Esophagus squamous epithelium (tissue), 5 donors: ENCODE measurements at regions not wholly inside any gene's neighbourhood (a gene's known extent, or its start where the extent isn't known, plus 50 kb on each side); places are given as distances from the start of the nearest gene placed in this dataset.
"Not testable (repeated sequence)": the region's sequence is repeated elsewhere in the genome, so short reads cannot be mapped to it uniquely, and the experiment has no call there.

Experiments used
- DNase-seq: peaks from one replicate; lab custom pipeline; 2025; lab: John Stamatoyannopoulos, UW
- H3K27ac ChIP-seq, 4 donors: fragments of 200-600 bp; sonication (generic); one replicate each; pipeline ENCODE4 v1.5.1; 2016 to 2019; ENCODE audit warnings: mild to moderate bottlenecking in 1 of 4
- H3K27me3 ChIP-seq, 4 donors: fragments of 200-600 bp; sonication (generic); 1 replicate in 3 of 4; 2 replicates in 1 of 4; pipeline versions ENCODE4 v1.5.1 to v1.6.0; 2017 to 2021; ENCODE audit warnings: antibody characterized with exemption in 1 of 4
- H3K36me3 ChIP-seq, 3 donors: fragments of 200-600 bp; sonication (generic); one replicate each; pipeline ENCODE4 v1.5.1; 2016 to 2019
- H3K4me1 ChIP-seq, 3 donors: fragments of 200-600 bp; sonication (generic); one replicate each; pipeline ENCODE4 v1.5.1; 2017 to 2019
- H3K4me3 ChIP-seq, 4 donors: fragments of 200-600 bp; sonication (generic); 1 replicate in 3 of 4; 2 replicates in 1 of 4; pipeline ENCODE4 v1.5.1; 2016 to 2019; ENCODE audit warnings: mild to moderate bottlenecking in 2 of 4, moderate library complexity in 1 of 4
- H3K9me3 ChIP-seq, 3 donors: fragments of 200-600 bp; sonication (generic); one replicate each; pipeline ENCODE4 v1.5.1; 2016 to 2019
- POLR2A ChIP-seq, 4 donors: fragments of 450-650 bp; IDR thresholded peaks; one replicate each; pipeline ENCODE4 v1.6.1; 2017; ENCODE audit warnings: antibody characterized with exemption in 4 of 4, mild to moderate bottlenecking in 4 of 4, moderate library complexity in 3 of 4
- WGBS, 2 donors: methylation state at CpG; one replicate each; pipeline ENCODE4 v1.1.5; 2018; 5-methylcytosine and 5-hydroxymethylcytosine counted together
- intact Hi-C: fragments of 100-400 bp; cut with DNase I; formaldehyde crosslinking; loops from one replicate; pipeline ENCODE4 v1.15.0; 2022
- TF ChIP-seq, protein P1 (sequence below), 6 experiments: fragments of 450-650 bp in 4 of 6; fragments of 200-600 bp in 2 of 6; sonication (generic) in 2 of 6; IDR thresholded peaks; one replicate each; pipeline ENCODE4 v1.5.1; 2016 to 2019; ENCODE audit warnings: antibody characterized with exemption in 6 of 6, mild to moderate bottlenecking in 4 of 6, moderate library complexity in 4 of 6
- donor health status: DM: yes; HTN: yes; CAD: no.

DNA sequence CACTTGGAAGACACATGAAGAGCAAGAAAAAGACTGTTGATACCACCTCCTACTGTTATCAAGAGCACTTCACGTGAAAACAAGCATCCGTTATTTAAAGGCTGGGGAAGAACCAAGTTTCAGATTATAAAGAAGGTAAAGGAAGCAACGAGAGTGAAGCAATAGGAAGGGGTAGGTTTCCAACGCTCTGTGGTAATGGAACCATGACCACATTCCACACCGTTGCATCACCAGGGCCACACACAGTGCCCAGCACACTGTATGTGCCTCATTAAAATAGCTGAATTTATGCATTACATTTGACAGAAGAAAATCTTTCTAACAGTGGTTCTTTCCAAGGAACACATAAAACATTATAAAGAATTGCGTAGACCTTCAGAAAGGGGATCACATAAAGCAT lies 435.8 kb downstream of the MRPL39 start:
- intact Hi-C loops: no loop called here
- peaks cover 0 to 20% (median 5%) of the 10 kb centered on the region in 3 donors for H3K4me1 ChIP-seq
- H3K27me3 ChIP-seq: no peaks in the 10 kb centered on the region
- H3K4me3 ChIP-seq: no peak overlapping the region
- peaks cover 0 to 19% (median 3%) of the 10 kb centered on the region in 3 donors for H3K9me3 ChIP-seq
- no peaks in the 10 kb centered on the region for H3K36me3 ChIP-seq
- H3K27ac ChIP-seq: no peak overlapping the region
- TF ChIP-seq, protein P1, sequence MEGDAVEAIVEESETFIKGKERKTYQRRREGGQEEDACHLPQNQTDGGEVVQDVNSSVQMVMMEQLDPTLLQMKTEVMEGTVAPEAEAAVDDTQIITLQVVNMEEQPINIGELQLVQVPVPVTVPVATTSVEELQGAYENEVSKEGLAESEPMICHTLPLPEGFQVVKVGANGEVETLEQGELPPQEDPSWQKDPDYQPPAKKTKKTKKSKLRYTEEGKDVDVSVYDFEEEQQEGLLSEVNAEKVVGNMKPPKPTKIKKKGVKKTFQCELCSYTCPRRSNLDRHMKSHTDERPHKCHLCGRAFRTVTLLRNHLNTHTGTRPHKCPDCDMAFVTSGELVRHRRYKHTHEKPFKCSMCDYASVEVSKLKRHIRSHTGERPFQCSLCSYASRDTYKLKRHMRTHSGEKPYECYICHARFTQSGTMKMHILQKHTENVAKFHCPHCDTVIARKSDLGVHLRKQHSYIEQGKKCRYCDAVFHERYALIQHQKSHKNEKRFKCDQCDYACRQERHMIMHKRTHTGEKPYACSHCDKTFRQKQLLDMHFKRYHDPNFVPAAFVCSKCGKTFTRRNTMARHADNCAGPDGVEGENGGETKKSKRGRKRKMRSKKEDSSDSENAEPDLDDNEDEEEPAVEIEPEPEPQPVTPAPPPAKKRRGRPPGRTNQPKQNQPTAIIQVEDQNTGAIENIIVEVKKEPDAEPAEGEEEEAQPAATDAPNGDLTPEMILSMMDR (IDR thresholded peaks at IDR 0.05): no peak
- no peak for TF ChIP-seq POLR2A (IDR thresholded peaks at IDR 0.05)
- DNase-seq: no peak
- WGBS, 2 donors: 46 to 56% methylated on average over 6 of the region's 6 CpGs

DNA sequence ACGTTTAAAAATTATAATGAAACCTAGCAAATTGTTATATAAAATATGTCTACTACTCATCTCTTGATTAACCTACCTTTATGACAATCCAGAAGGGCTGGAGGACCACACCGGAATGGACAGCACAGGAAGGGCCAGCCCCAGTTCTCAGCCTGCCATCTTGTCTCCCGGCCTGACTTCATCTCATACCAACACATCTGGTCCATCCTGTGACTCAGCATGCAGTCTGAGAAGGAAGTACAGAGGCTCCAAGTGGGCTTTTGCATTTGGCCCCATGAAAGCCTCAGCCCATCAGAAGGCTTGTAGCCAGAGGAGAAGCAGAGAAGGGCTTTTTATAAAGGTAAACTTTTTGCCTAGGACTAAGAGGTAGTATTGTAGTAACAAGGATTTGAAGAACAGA lies 436.6 kb downstream of the MRPL39 start:
- no peaks in the 10 kb centered on the region for H3K36me3 ChIP-seq
- no peak overlapping the region for H3K27ac ChIP-seq
- no peak for DNase-seq
- peaks cover 0 to 23% (median 3%) of the 10 kb centered on the region in 3 donors for H3K9me3 ChIP-seq
- no peak overlapping the region for H3K4me3 ChIP-seq
- peaks cover 0 to 13% (median 2%) of the 10 kb centered on the region in 3 donors for H3K4me1 ChIP-seq
- intact Hi-C loops: no loop called here
- no peaks in the 10 kb centered on the region for H3K27me3 ChIP-seq
- no peak for TF ChIP-seq POLR2A (IDR thresholded peaks at IDR 0.05)
- TF ChIP-seq, protein P1 (IDR thresholded peaks at IDR 0.05): no peak
- WGBS, 2 donors: 76 to 98% methylated on average over 3 of the region's 3 CpGs

DNA sequence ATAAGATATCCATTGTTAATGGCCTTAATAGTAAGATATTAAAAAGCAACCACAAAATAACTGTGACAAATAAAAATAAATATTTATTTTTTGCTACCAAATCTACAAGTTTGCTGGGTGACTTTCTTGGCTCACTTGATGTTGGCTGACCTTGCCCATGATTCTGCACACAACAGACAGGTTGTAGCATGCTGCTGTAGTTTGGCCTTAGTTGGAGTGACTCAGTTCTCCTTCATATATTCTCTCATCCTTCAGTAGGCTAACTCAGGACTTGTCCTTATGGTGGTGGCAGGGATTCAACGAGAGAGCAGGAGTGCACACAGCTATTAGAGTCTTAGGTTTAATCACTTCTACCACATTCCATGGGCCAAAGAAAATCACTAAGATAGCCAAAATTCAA lies 437.9 kb downstream of the MRPL39 start:
- 58 to 62% methylated on average over 1 of the region's 1 CpG for WGBS, 2 donors
- Histone ChIP-seq H3K27ac (no peak overlapping the region), H3K9me3 (peaks cover 0 to 23% (median 3%) of the 10 kb centered on the region in 3 donors), H3K4me1 (no peaks in the 10 kb centered on the region), H3K36me3 (no peaks in the 10 kb centered on the region), H3K4me3 (no peak overlapping the region), H3K27me3 (no peaks in the 10 kb centered on the region)
- intact Hi-C loops: no loop called here
- DNase-seq: no peak
- TF ChIP-seq POLR2A (IDR thresholded peaks at IDR 0.05): no peak
- TF ChIP-seq, protein P1 (IDR thresholded peaks at IDR 0.05): no peak

DNA sequence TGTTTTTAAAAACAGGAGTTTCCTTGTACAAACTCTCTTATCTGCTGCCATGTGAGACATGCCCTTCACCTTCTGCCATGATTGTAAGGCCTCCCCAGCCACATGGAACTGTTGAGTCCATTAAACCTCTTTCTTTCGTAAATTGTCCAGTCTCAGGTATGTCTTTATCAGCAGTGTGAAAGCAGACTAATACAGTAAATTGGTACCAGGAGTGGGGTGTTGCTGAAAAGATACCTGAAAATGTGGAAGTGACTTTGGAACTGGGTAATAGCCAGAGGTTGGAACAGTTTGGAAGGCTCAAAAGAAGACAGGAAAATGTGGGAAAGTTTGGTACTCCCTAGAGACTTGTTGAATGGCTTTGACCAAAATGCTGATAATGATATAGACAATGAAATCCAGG lies 440.4 kb downstream of the MRPL39 start:
- H3K27me3 ChIP-seq, H3K4me1 ChIP-seq, H3K4me3 ChIP-seq, H3K36me3 ChIP-seq, DNase-seq, H3K27ac ChIP-seq, intact Hi-C loops: not testable (repeated sequence)
- H3K9me3 ChIP-seq: peaks cover 0 to 23% (median 3%) of the 10 kb centered on the region in 3 donors
- 67 to 78% methylated on average over 1 of the region's 1 CpG for WGBS, 2 donors

DNA sequence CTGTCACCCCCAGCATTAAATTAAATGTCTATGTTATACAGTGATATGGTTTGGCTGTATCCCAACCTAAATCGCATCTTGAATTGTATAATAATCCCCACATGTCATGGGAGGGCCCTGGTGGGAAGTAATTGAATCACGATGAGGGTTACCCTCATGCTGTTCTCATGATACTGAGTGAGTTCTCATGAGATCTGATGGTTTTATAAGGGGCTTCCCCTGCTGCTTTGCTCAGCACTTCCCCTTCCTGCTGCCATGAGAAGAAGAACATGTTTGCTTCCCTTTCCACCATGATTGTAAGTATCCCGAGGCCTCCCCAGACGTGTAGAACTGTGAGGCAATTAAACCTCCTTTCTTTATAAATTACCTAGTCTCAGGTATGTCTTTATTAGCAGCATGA lies 445.7 kb downstream of the MRPL39 start:
- H3K9me3 ChIP-seq: peaks cover 0 to 4% (median 0%) of the 10 kb centered on the region in 3 donors
- intact Hi-C loops: no loop called here
- DNase-seq: no peak

DNA sequence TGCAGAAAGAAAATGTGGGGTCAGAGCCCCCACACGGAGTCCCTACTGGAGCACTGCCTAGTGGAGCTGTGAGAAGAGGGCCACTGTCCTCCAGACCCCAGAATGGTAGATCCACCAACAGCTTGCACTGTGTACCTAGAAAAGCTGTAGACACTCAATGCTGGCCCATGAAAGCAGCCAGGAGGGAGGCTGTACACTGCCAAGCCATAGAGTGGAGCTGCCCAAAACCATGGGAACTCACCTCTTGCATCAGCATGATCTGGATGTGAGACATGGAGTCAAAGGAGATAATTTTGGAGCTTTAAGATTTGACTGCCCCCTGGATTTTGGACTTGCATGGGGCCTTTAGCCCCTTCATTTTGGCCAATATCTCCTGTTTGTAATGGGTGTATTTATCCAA lies 452.3 kb downstream of the MRPL39 start:
- intact Hi-C loops, H3K27me3 ChIP-seq, H3K36me3 ChIP-seq, DNase-seq, H3K27ac ChIP-seq, H3K4me1 ChIP-seq, H3K9me3 ChIP-seq, H3K4me3 ChIP-seq: not testable (repeated sequence)
- 20% methylated on average over 1 of the region's 1 CpG; no CpG with 5 or more reads in 1 of the 2 donors for WGBS, 2 donors

More for the DNA sequence above, 445.7 kb downstream of the MRPL39 start:
- no peaks in the 10 kb centered on the region for H3K27me3 ChIP-seq
- H3K36me3 ChIP-seq: no peaks in the 10 kb centered on the region
- no peak overlapping the region for H3K27ac ChIP-seq
- H3K4me1 ChIP-seq: no peaks in the 10 kb centered on the region
- WGBS, 2 donors: 82 to 87% methylated on average over 4 of the region's 4 CpGs
- H3K4me3 ChIP-seq: no peak overlapping the region
- TF ChIP-seq, protein P1 (IDR thresholded peaks at IDR 0.05): no peak
- no peak for TF ChIP-seq POLR2A (IDR thresholded peaks at IDR 0.05)
